Gastroesophageal sphincter (tissue), 3 donors: ENCODE measurements at regions not wholly inside any gene's neighbourhood (a gene's known extent, or its start where the extent isn't known, plus 50 kb on each side); places are given as distances from the start of the nearest gene placed in this dataset.

Source experiments
- EP300 ChIP-seq: sonication (generic); formaldehyde crosslinking; IDR thresholded peaks from one replicate; pipeline ENCODE4 v1.6.1; 2017; ENCODE audit warnings: antibody characterized with exemption, mild to moderate bottlenecking
- POLR2A ChIP-seq, 2 donors: fragments of 450-650 bp; IDR thresholded peaks; one replicate each; pipeline ENCODE4 v1.6.1; 2017; ENCODE audit warnings: antibody characterized with exemption in 2 of 2, mild to moderate bottlenecking in 2 of 2, moderate library complexity in 1 of 2
- POLR2AphosphoS5 ChIP-seq: sonication (generic); formaldehyde crosslinking; IDR thresholded peaks from one replicate; pipeline ENCODE4 v1.6.1; 2017; ENCODE audit warnings: antibody characterized with exemption
- TF ChIP-seq, protein P1 (sequence below), 4 experiments: fragments of 200-600 bp in 2 of 4; fragments of 450-650 bp in 2 of 4; sonication (generic) in 1 of 4; IDR thresholded peaks; one replicate each; pipeline ENCODE4 v1.5.1; 2017 to 2019; ENCODE audit warnings: antibody characterized with exemption in 4 of 4, mild to moderate bottlenecking in 2 of 4, moderate library complexity in 2 of 4

DNA sequence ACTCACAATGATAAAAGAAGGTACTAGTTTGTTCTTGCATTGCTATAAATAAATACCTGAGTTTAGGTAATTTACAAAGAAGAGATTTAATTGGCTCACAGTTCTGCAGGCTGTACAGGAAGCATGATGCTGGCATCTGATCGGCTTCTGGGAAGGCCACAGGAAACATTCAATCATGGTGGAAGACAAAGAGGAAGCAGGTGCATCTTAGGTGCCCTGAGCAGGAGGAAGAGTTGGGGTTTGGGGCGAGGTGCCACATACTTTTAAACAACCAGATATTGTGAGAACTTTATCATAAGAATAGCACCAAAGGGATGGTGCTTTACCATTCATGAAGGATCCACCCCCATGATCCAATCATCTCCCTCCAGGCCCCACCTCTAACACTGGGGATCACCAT is 752.6 kb upstream of the FLRT2 start:
- no peak for TF ChIP-seq POLR2A (IDR thresholded peaks at IDR 0.05)
- TF ChIP-seq, protein P1, sequence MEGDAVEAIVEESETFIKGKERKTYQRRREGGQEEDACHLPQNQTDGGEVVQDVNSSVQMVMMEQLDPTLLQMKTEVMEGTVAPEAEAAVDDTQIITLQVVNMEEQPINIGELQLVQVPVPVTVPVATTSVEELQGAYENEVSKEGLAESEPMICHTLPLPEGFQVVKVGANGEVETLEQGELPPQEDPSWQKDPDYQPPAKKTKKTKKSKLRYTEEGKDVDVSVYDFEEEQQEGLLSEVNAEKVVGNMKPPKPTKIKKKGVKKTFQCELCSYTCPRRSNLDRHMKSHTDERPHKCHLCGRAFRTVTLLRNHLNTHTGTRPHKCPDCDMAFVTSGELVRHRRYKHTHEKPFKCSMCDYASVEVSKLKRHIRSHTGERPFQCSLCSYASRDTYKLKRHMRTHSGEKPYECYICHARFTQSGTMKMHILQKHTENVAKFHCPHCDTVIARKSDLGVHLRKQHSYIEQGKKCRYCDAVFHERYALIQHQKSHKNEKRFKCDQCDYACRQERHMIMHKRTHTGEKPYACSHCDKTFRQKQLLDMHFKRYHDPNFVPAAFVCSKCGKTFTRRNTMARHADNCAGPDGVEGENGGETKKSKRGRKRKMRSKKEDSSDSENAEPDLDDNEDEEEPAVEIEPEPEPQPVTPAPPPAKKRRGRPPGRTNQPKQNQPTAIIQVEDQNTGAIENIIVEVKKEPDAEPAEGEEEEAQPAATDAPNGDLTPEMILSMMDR (IDR thresholded peaks at IDR 0.05): no peak
- TF ChIP-seq POLR2AphosphoS5: no peak
- no peak for TF ChIP-seq EP300
